Fibroblast of lung (primary cell): ENCODE measurements at regions not wholly inside any gene's neighbourhood (a gene's known extent, or its start where the extent isn't known, plus 50 kb on each side); places are given as distances from the start of the nearest gene placed in this dataset.

Experiments used
- EZH2 ChIP-seq: IDR thresholded peaks from 2 replicates; pipeline ENCODE4 v1.5.1; 2012; ENCODE audit warnings: low read length, control low read depth, mild to moderate bottlenecking; ENCODE audit errors: missing control alignments
- TF ChIP-seq, protein P1 (sequence below), 2 donors: IDR thresholded peaks in 1 of 2; conservative IDR thresholded peaks in 1 of 2; 1 replicate in 1 of 2; 2 replicates in 1 of 2; pipeline ENCODE4 v1.5.1; 2011 to 2012; ENCODE audit warnings: low read length in 2 of 2, control low read depth in 1 of 2, inconsistent platforms in 1 of 2, low read depth in 1 of 2, mild to moderate bottlenecking in 1 of 2

DNA sequence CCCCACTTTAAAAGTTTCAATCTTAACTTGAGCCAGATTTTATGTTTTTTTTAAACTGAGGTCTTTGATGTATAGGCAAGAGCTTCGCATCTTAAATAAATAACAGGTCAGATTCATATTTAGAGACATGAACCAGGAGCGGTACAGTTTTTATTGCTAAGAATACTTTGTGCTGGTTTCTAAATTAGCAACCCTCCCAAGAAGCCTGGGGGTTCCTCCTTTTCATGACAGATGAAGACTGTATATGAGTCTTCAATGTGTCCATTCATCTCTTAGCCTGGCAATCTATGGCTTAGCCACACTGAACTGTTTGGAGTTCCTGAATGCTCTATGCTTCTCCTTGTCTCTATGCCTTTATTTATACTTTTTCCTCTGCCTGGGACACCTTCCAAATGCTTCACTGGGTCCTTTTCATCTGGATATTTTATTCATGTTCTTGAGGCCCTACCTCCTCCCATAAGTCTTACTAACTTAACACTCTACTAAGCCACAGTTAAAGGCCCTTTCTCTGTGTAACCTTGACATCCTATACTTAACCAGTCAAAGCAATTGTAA, 338.6 kb downstream of the INSC start:
- TF ChIP-seq, protein P1, sequence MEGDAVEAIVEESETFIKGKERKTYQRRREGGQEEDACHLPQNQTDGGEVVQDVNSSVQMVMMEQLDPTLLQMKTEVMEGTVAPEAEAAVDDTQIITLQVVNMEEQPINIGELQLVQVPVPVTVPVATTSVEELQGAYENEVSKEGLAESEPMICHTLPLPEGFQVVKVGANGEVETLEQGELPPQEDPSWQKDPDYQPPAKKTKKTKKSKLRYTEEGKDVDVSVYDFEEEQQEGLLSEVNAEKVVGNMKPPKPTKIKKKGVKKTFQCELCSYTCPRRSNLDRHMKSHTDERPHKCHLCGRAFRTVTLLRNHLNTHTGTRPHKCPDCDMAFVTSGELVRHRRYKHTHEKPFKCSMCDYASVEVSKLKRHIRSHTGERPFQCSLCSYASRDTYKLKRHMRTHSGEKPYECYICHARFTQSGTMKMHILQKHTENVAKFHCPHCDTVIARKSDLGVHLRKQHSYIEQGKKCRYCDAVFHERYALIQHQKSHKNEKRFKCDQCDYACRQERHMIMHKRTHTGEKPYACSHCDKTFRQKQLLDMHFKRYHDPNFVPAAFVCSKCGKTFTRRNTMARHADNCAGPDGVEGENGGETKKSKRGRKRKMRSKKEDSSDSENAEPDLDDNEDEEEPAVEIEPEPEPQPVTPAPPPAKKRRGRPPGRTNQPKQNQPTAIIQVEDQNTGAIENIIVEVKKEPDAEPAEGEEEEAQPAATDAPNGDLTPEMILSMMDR (conservative IDR thresholded peaks at IDR 0.05 in 1 of 2, IDR thresholded peaks at IDR 0.05 in 1 of 2; ENCODE audit: low read depth in 1 of 2, low read length in 2 of 2) = no peak
- no peak for TF ChIP-seq EZH2
